ENCODE measurements at regions not wholly inside any gene's neighbourhood (a gene's known extent, or its start where the extent isn't known, plus 50 kb on each side); places are given as distances from the start of the nearest gene placed in this dataset.

DNA sequence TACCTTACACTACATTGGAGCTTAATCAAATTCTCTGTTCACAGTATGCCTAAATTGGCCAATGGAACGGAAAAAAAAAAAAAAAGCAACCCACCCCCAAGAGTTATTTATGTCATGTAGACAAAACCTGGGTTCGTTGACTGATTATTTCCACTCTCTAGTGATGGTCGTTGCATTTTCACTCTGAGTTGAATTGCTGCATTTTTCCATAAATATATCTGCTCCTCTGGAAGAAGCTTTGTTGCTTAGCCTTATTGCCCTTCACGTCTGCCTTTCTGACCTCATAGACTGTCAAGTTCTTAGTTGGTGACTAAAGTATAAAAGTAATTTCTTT is 90.2 kb upstream of the RUNX1 start:
- DNase-seq, result no peak

GRCh38 chr21:35138665-35139381 is 89.7 kb upstream of the RUNX1 start:
- DNase-seq, result no peak

DNA sequence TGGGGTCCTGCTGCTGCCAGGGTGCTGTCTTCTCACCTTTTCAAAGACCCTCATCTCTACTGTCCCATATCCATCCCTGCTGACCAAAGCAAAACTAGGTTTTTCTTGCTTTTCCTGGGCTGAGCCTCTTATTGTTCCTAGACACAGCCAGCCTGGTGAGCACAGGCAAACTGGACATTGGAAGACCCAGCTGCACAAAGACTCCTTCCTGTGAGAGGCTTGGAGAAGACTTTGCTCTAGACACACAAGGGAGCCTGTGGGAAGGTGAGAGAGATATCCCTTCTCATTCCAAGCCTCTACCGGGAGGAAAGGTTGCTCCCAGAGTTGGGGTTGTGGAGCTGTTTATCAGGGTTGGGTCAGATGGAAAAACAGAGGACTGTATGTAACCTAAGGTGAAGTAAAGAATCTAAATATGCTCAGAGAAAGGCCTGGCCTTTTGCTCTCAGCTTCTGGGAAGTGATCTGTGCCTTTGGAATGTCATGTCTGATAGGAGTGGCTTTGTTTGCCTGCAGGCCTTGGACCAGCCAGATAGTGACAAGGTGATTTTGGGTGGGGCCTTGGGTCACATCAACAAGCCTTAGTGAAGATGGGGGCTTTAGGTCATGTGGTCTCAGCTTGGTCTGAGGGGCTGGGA is 87.6 kb upstream of the RUNX1 start:
- no peak for DNase-seq

DNA sequence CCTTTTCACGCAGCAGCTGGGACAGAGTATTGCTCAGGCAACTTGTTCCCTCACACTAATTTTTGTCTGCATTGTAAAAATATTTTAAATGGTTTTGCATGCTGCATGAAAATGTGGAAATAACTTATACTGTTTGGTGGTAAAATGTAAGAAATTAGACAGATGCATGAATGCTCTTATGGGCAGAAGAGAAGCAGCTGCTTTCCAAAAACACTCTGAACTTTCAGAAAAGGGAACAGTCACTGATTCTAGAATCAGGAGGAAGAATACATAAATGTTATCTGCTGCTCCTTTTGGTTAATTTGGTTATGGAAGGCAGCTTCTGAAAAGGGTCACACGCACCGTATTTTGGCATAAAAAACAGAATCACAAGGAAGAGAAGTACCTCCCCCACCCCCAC is 87.0 kb upstream of the RUNX1 start:
- DNase-seq, result no peak

DNA sequence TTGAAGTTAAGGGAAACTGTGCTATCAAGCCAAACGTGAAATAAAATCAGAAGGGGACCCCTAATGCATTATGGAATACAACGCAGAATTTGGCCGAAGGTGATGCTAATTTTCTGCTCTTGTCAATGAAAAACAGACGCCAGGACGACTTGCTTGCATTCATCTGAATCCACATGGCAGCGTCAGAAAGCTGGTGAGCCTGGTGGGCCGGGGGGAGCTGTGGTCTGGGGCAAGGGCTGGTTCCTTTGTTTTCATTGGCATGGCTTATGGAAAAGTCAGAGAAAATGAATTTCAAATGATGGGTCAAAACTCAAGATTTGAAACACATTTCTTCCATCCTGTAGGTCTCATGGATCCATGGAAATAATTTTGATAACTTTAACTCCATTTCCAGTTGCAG is 86.4 kb upstream of the RUNX1 start:
- DNase-seq, result no peak

GRCh38 chr21:35134309-35134708 is 85.2 kb upstream of the RUNX1 start:
- DNase-seq, result no peak

DNA sequence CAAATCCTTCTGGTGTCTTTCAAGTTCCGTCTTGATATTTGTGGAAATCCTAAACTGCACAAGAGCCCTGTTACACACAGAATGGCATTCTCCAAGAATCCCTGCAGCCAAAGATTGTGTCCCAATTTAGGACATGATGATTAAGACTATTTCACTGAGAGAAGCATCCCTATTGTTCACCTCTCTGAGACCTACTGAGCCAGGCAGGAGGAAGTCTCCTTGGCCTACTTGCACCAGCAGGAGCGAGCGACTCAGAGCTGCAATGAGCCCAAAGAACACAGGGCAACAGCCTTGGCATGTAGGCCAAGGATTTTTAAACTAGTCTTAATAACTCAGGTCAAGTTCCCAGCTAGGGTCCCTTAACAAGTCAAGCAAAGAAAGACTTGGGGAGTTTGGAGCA is 79.4 kb upstream of the RUNX1 start:
- DNase-seq, result no peak

DNA sequence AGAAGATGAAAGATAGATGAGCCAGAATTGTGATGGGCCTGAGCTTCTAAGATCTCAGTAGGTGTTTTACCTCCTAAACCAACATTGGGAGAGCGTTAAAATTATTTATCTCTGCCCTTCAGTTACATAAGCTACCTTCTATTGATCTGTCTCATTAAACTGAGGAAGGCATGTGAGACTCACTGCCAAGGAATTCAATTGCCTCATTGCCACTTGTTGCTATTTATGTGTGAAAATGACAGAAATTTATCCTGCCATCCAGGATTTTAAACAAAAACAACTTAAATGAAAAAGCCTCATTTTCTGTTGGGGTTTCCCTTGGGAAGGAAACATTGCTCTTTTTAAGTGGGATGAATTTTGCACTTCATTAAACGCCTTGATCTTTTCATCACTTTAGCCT is 78.7 kb upstream of the RUNX1 start:
- DNase-seq, result no peak

DNA sequence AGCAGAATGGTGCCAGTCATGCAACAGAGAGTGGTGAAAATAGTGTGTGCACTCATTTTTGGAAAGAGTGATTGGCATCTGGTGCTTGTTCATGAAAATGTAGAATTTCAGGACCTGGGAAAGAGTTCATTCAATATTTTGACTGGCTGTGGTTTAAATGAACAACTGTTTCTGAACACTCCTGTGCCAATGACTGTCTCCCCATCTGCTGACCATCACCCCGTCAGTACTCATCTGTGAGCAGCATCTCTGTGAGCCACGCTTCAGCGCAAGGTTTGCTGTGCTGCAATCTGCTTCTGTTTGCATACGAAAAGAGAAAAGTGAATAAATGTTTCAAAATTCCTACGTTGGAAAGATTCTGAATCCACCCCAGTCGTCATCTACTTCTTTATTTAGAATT is 77.9 kb upstream of the RUNX1 start:
- no peak for DNase-seq

- no peak for DNase-seq
Observed at GRCh38 chr21:35120631-35121180, 71.6 kb upstream of the RUNX1 start.

DNA sequence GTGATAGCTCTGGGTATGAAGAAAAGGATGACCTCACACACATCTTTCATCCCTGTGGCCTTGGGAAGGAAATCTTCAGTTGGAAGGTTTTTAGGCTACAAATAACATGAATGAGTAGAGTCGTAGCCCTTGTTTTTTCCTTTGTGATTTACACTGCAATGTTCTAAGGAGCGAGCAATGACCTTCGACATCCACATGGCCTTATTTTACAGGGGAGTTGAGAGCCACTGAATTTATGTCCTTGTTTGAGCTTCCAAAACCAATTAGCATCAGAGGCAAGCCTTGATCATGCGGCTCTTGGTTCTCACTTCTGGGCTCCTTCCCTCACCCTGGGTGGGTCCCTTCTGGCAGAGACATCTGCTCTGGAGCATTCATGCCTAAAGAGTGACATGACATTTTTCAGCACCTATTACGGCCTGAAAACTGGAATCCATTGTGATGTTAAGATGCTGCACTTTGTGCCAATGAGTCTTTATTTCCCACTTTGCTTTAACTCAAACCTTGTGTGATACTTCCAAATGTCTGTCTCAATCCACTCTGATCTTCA is 70.5 kb upstream of the RUNX1 start:
- DNase-seq, result no peak

DNA sequence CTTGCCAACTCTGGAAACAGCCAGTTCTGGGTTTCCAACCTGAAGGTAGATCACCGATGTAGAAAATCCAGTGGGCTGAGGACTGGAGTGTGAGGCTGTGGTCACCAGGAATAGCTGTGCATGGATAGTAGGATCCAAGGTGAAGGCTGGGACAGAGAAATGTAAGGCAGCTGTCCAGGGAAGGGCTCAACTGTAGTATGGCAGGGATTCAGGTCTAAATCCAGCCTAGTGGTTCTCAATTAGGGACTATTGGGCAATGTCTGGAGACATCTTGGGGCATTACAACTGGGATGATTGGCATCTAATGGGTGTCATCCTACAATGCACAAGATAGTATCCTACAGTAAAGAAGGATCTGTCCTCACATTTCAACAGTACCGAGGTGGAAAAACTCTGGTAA is 67.7 kb upstream of the RUNX1 start:
- DNase-seq, result no peak

- DNase-seq, result no peak
Observed at GRCh38 chr21:35113064-35113463, 64.0 kb upstream of the RUNX1 start.

DNA sequence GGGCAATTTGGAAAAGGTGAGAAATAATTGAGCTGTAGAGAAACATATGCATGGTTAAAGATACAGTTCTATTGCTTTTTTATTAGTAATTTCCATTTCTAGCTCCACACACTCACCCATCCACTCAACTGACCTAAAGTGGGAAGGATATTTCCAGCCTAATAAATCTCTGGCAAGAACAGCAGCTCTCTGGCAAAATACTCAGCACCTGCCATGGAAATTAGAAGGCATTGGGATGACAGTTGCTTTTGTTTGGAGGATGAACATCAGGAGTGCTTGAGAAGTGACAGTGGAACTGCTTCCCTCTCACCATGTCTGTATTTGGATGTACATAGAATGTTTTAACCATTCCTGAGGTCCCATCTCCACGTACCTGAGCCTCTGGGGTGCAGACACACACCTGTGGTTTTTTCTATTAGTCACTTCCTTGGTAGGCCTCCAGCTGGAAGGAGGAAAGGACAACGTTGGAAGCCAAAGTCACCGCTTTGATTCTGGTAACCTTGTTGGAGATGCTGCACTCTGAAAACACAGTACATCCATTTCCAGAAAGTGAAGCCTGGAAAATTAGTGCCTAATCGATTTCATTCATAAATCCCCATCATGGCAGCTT is 62.3 kb upstream of the RUNX1 start:
- no peak for DNase-seq

DNA sequence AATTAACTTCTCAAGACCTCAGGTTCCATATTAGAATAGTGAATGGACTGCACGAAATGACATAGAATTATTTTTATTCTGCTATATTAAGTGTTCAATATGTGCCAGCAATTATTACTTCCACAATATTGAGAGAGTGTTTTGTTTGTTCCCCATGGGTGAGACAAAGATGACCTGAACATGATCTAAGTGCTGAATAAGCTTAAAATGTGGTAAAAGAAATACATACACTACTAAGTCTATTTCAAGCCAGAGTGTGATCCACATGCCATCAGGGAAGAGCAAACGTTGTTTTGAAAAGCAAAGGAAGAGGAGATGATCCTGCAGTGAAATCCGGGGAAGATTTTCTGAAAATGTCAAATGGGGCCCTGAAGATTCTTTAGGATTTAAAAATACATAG is 59.8 kb upstream of the RUNX1 start:
- DNase-seq, result no peak

- no peak for DNase-seq
Observed at GRCh38 chr21:35107520-35107919, 58.4 kb upstream of the RUNX1 start.

- DNase-seq, result no peak
Observed at GRCh38 chr21:35106246-35106835, 57.2 kb upstream of the RUNX1 start.

DNA sequence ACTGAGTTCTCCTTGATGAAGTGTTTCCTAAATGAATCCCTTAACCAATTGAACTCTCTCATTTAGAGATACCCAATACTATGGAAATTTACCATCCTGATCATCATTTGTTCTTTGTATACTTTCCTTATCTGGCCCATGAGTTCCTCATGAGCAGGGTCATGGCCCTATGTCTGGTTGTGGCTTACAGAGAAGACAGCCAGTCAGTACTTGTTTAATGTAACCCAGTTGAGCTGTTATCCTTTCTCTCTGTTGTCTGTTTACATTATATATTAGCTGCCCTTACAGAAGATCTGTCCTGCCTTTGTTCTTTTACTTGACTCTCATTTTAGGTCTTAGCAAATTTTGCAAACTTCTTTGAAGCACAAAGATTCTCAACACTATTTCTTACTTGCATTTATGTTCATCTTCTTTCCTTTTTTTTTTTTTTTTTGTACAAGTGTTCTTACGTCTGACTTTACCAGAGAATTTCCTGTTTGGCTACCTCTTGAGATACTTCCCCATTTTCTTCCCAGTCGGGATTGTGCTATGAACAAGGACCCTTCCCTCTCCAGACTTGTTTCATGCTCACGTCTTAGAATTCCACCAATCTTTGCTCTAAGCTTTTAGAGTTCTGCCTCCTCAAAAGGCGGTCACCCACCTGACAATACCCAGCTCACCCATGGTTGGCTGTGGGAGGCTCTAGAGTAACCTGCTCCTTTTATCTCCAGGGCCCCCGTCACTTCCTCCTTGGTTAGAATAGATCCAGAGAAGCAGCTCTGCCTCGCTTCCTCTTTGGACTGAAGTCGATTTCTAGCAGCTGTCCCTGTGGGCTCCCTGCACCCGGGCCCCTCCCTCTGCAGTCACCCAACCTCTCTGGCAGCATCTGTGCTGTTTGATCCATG is 53.6 kb upstream of the RUNX1 start:
- DNase-seq, result no peak

- DNase-seq, result no peak
Observed at GRCh38 chr21:35100349-35100811, 51.3 kb upstream of the RUNX1 start.

- no peak for DNase-seq
Observed at GRCh38 chr21:35099310-35099709, 50.2 kb upstream of the RUNX1 start.

All from DMS 273 treated with DMSO at 0.1 percent for 48 hours (cell line).